ENCODE measurements at regions not wholly inside any gene's neighbourhood (a gene's known extent, or its start where the extent isn't known, plus 50 kb on each side); places are given as distances from the start of the nearest gene placed in this dataset.

- H3K27me3 Mint-ChIP-seq (ENCODE audit: low read depth), result no peaks in the 10 kb centered on the region
Measured at GRCh38 chr1:218538341-218538740, 193.2 kb downstream of the TGFB2 start.

DNA sequence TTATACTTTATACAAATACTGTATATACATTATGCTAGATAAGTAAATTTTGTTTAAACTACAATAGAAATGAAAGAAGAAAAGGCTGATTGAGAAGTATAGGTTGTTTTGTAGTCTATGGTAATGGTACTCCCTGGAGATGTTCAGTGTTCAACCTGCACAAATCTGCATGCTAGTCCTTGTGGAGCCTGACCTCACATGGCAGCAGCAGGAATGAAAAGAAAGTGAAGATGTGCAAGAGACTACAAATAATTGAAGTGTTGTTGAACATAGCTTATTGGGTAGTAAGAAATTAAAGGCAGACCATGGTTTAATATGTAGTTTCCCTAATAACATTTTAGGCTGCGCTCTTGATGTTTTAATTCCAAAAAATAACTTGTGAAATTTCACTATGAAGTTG is 201.2 kb downstream of the TGFB2 start:
- H3K4me1 Mint-ChIP-seq, result no peaks in the 10 kb centered on the region
- no peaks in the 10 kb centered on the region for H3K36me3 Mint-ChIP-seq (ENCODE audit: low read depth)
- no peak overlapping the region for H3K4me3 Mint-ChIP-seq
- no peak for TF ChIP-seq CTCF (IDR thresholded peaks at IDR 0.05; ENCODE audit: unreplicated experiment in 3 of 3)
- H3K27me3 Mint-ChIP-seq (ENCODE audit: low read depth), result peaks cover 4% of the 10 kb centered on the region
- no peak overlapping the region for H3K27ac Mint-ChIP-seq
- peaks cover 6% of the 10 kb centered on the region for H3K9me3 Mint-ChIP-seq

More at GRCh38 chr1:218538341-218538740, 193.2 kb downstream of the TGFB2 start:
- Mint-ChIP-seq H3K27ac (no peak overlapping the region), H3K9me3 (peaks cover 4% of the 10 kb centered on the region), H3K4me1 (peaks cover 7% of the 10 kb centered on the region), H3K4me3 (no peak overlapping the region), H3K36me3 (ENCODE audit: low read depth) (no peaks in the 10 kb centered on the region)
- TF ChIP-seq CTCF (IDR thresholded peaks at IDR 0.05; ENCODE audit: unreplicated experiment in 3 of 3), result no peak

DNA sequence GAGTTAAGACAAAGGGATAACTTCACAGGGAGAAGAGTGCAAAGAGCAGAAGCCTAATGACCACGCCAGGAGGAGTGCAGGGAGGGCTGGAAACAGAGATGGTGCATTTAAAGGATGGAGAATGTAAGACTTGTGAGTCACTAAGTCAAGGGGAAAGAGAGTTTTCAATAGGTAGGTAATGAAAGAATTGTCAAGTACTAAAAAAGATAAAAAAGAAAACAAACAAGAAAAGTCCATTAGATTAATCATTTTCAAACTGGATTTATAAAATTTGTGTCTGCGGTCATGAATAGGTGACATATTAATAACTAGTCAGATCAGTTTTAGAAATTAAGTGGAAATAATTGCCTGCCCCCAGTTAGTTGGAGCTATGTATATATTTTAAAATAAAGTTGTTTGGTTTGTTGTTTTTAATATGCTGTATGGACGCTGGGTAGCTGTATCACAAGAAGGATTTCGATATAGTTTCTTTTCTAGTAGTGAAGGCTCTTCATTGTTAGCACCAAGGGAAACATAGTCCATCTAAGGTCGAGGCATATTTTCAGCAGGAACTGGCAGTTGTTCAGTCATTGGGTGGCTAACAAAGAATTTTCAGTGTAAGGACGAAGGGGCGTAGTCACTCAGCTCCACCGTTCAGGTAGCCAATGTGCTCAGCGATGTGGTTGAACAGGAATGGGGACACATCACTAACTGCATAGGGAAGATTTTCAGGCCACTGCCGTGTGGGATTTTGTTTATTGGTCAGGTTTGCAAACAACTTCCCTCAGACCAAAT is 203.0 kb downstream of the TGFB2 start:
- H3K4me1 Mint-ChIP-seq, result no peaks in the 10 kb centered on the region
- no peak overlapping the region for H3K4me3 Mint-ChIP-seq
- TF ChIP-seq CTCF (IDR thresholded peaks at IDR 0.05; ENCODE audit: unreplicated experiment in 3 of 3), result no peak
- H3K9me3 Mint-ChIP-seq, result peaks cover 6% of the 10 kb centered on the region
- peaks cover 4% of the 10 kb centered on the region for H3K27me3 Mint-ChIP-seq (ENCODE audit: low read depth)
- H3K36me3 Mint-ChIP-seq (ENCODE audit: low read depth), result no peaks in the 10 kb centered on the region
- H3K27ac Mint-ChIP-seq, result peak overlapping the region; percentile 9 to 66 (median 36)

- peaks cover 7% of the 10 kb centered on the region for H3K9me3 Mint-ChIP-seq
- H3K27ac Mint-ChIP-seq, result peak overlapping the region in 1 of 3 experiments; percentile 9
- H3K27me3 Mint-ChIP-seq (ENCODE audit: low read depth), result peaks cover 2% of the 10 kb centered on the region
- no peaks in the 10 kb centered on the region for H3K36me3 Mint-ChIP-seq (ENCODE audit: low read depth)
- no peaks in the 10 kb centered on the region for H3K4me1 Mint-ChIP-seq
- no peak for TF ChIP-seq CTCF (IDR thresholded peaks at IDR 0.05; ENCODE audit: unreplicated experiment in 3 of 3)
- H3K4me3 Mint-ChIP-seq, result no peak overlapping the region
Measured at GRCh38 chr1:218548764-218549163, 203.6 kb downstream of the TGFB2 start.

- H3K27ac Mint-ChIP-seq, result no peak overlapping the region
- no peaks in the 10 kb centered on the region for H3K27me3 Mint-ChIP-seq (ENCODE audit: low read depth)
- peaks cover 10% of the 10 kb centered on the region for H3K4me1 Mint-ChIP-seq
- no peak for TF ChIP-seq CTCF (IDR thresholded peaks at IDR 0.05; ENCODE audit: unreplicated experiment in 3 of 3)
- H3K9me3 Mint-ChIP-seq, result peaks cover 5% of the 10 kb centered on the region
- no peak overlapping the region for H3K4me3 Mint-ChIP-seq
- H3K36me3 Mint-ChIP-seq (ENCODE audit: low read depth), result no peaks in the 10 kb centered on the region
Measured at GRCh38 chr1:218553197-218553596, 208.1 kb downstream of the TGFB2 start.

DNA sequence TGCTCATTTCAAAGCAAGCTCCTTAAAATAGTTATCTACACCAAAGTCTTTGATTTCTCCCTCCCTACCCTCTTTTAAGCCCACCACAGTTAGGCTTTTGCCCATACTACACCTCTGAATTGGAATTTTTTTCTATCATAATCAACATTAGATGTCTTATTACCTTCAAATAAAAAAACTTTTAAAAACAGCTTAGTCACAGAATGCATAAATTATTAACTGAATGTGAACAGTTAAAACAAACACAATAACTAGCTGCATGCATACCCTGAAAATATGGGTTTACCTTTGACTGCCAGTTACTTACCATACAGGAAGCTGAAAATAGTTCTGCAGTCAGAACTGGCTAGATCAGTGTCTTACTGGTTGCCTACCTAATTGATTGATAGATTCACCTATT is 210.9 kb downstream of the TGFB2 start:
- Mint-ChIP-seq H3K27ac (no peak overlapping the region), H3K9me3 (peaks cover 5% of the 10 kb centered on the region), H3K27me3 (ENCODE audit: low read depth) (no peaks in the 10 kb centered on the region), H3K4me3 (no peak overlapping the region), H3K36me3 (ENCODE audit: low read depth) (no peaks in the 10 kb centered on the region), H3K4me1 (peaks cover 13% of the 10 kb centered on the region)
- TF ChIP-seq CTCF (IDR thresholded peaks at IDR 0.05; ENCODE audit: unreplicated experiment in 3 of 3), result no peak

All from nephron (organoid).